ENCODE measurements at regions not wholly inside any gene's neighbourhood (a gene's known extent, or its start where the extent isn't known, plus 50 kb on each side); places are given as distances from the start of the nearest gene placed in this dataset.
"Not testable (repeated sequence)": the region's sequence is repeated elsewhere in the genome, so short reads cannot be mapped to it uniquely, and the experiment has no call there.

GRCh38 chr10:30682377-30683199 is 53.0 kb upstream of the LYZL2 start:
- not testable (repeated sequence) for H3K9me3 Mint-ChIP-seq, H3K36me3 Mint-ChIP-seq, H3K4me1 Mint-ChIP-seq, H3K4me3 Mint-ChIP-seq, H3K27ac Mint-ChIP-seq
- peaks cover 21% of the 10 kb centered on the region for H3K27me3 Mint-ChIP-seq

GRCh38 chr10:30680908-30681307 is 51.4 kb upstream of the LYZL2 start:
- Mint-ChIP-seq H3K27me3 (peaks cover 16% of the 10 kb centered on the region), H3K4me3 (no peak overlapping the region), H3K36me3 (no peaks in the 10 kb centered on the region), H3K27ac (no peak overlapping the region), H3K4me1 (peaks cover 7% of the 10 kb centered on the region), H3K9me3 (no peaks in the 10 kb centered on the region)

All from activated naive CD4-positive, alpha-beta T cell treated with anti-CD3 and anti-CD28 coated beads, Interleukin-2, amount 50 U/mL, for 24 hours (primary cell).